ENCODE measurements at regions not wholly inside any gene's neighbourhood (a gene's known extent, or its start where the extent isn't known, plus 50 kb on each side); places are given as distances from the start of the nearest gene placed in this dataset.

DNA sequence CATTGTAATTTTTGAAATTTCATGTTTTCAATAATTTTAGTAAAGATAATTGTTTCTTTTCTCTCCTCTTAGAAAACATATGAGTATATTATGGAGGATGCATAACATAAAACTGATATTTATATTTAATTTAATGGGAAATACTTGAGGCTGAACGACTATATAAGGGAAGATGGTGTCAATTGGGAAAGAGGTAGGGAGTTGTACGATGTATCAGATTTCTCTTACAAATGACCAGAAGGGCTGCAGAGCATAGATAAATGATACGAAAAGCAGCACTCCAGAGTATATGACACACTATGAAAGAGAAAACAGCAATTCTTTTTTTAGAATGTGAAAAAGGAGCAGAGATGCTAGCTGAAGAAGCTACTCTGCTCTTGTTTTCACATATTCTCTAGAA lies 1308.0 kb upstream of the MIR17HG start:
- Histone ChIP-seq H3K9ac (ENCODE audit: low read length) (no peak overlapping the region), H4K20me1 (ENCODE audit: insufficient read depth) (no peaks in the 10 kb centered on the region), H3K9me3 (ENCODE audit: control insufficient read depth in 1 of 2, insufficient read depth in 1 of 2, low read depth in 1 of 2, low read length in 2 of 2) (no peaks in the 10 kb centered on the region), H3K4me1 (ENCODE audit: control insufficient read depth in 1 of 2, insufficient read depth in 2 of 2, low read length in 2 of 2) (no peaks in the 10 kb centered on the region), H3K27ac (ENCODE audit: low read depth, low read length) (no peak overlapping the region), H3K79me2 (ENCODE audit: insufficient read depth, low read length) (no peaks in the 10 kb centered on the region), H3K4me2 (ENCODE audit: low read length) (no peak overlapping the region), H3K36me3 (ENCODE audit: control insufficient read depth in 1 of 2, insufficient read depth in 2 of 2, low read length in 2 of 2) (no peaks in the 10 kb centered on the region), H3K27me3 (ENCODE audit: insufficient read depth, low read length) (no peaks in the 10 kb centered on the region), H2AFZ (ENCODE audit: low read depth, low read length, poor library complexity, severe bottlenecking) (no peak overlapping the region), H3K9me2 (ENCODE audit: insufficient read depth) (no peaks in the 10 kb centered on the region), H3K4me3 (replicated peaks in 1 of 2; ENCODE audit: low read depth in 1 of 2, low read length in 2 of 2) (no peak overlapping the region)
- ChIA-PET CTCF (no interaction called here), RAD21 (ENCODE audit: low non-redundant PET in 1 of 2, low total read pairs in 2 of 2, uncharacterized antibody in 2 of 2, unreplicated experiment in 2 of 2) (no interaction called here), POLR2A (no interaction called here)
- TF ChIP-seq ELF1 (IDR thresholded peaks at IDR 0.05; ENCODE audit: borderline replicate concordance, low read depth) (no peak), POLR2A (IDR thresholded peaks at IDR 0.05; ENCODE audit: borderline replicate concordance, extremely low read depth, insufficient read depth, insufficient read length) (no peak), ZFX (IDR thresholded peaks at IDR 0.05) (no peak), EZH2 (IDR thresholded peaks at IDR 0.05) (no peak), SP1 (IDR thresholded peaks at IDR 0.05; ENCODE audit: low read depth) (no peak), SRF (IDR thresholded peaks at IDR 0.05; ENCODE audit: low read depth) (no peak), ZNF274 (IDR thresholded peaks at IDR 0.05; ENCODE audit: low read depth, low read length) (no peak), EZH2phosphoT487 (IDR thresholded peaks at IDR 0.05; ENCODE audit: borderline replicate concordance) (no peak), RAD21 (IDR thresholded peaks at IDR 0.05; ENCODE audit: low read depth) (no peak), POLR2AphosphoS5 (IDR thresholded peaks at IDR 0.05; ENCODE audit: low read depth, low read length) (no peak), CBX3 (IDR thresholded peaks at IDR 0.05; ENCODE audit: low read depth) (no peak), FOSL1 (IDR thresholded peaks at IDR 0.05; ENCODE audit: low read depth) (no peak), CEBPB (IDR thresholded peaks at IDR 0.05; ENCODE audit: low read depth) (no peak), JUND (IDR thresholded peaks at IDR 0.05) (no peak), SIN3A (IDR thresholded peaks at IDR 0.05; ENCODE audit: low read depth) (no peak)
- TF ChIP-seq, protein P1, sequence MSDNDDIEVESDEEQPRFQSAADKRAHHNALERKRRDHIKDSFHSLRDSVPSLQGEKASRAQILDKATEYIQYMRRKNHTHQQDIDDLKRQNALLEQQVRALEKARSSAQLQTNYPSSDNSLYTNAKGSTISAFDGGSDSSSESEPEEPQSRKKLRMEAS (IDR thresholded peaks at IDR 0.05), result no peak
- TF ChIP-seq, protein P2, sequence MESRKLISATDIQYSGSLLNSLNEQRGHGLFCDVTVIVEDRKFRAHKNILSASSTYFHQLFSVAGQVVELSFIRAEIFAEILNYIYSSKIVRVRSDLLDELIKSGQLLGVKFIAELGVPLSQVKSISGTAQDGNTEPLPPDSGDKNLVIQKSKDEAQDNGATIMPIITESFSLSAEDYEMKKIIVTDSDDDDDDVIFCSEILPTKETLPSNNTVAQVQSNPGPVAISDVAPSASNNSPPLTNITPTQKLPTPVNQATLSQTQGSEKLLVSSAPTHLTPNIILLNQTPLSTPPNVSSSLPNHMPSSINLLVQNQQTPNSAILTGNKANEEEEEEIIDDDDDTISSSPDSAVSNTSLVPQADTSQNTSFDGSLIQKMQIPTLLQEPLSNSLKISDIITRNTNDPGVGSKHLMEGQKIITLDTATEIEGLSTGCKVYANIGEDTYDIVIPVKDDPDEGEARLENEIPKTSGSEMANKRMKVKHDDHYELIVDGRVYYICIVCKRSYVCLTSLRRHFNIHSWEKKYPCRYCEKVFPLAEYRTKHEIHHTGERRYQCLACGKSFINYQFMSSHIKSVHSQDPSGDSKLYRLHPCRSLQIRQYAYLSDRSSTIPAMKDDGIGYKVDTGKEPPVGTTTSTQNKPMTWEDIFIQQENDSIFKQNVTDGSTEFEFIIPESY (IDR thresholded peaks at IDR 0.05; ENCODE audit: extremely low read depth, insufficient replicate concordance, low read length), result no peak
- intact Hi-C loops (cut with micrococcal nuclease), result no loop called here
- no TSS peak for BruUV-seq (replicated peaks)
- no peak for DNase-seq (ENCODE audit: low read depth, low spot score)
- no peak for ATAC-seq

Data from HCT116 (cell line).